ENCODE measurements at regions not wholly inside any gene's neighbourhood (a gene's known extent, or its start where the extent isn't known, plus 50 kb on each side); places are given as distances from the start of the nearest gene placed in this dataset.

DNA sequence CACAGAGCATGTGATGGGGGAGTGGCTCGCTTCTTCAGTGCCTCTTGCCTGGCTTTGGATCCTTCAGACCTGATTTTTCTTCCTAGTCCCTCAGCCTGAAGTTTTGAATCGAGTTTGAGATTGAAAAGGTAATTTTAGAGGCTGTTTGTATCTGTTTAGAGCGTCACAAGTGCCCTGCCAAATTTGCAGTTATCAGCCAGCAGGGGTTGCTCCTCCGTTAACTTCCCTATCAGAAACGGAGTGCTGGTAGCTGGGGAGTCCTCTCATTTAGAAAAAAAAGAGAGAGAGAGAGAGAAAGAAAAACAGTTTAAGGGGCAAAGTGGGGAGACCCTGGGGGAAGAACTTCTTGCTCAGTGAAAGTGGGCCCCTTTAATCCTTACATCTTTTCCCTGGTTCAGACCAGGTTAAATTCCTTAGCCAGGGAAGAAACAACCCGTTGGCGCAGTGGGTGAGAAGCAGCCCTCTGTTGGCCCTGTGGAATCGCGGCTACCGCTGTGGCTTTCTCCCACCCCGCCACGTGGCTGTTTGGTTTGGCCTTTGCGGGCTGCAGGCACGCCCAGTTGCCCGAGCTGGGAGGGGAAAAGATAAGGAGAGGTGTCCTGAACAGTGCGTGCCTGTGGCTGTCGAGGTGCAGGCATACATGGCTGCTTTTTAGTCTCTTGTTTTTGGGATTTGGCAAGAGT is 576.7 kb upstream of the ACO1 start:
- Histone ChIP-seq H3K27ac (ENCODE audit: low read depth, low read length, poor library complexity, severe bottlenecking) (no peak overlapping the region), H3K9me2 (ENCODE audit: low read depth, low read length) (no peaks in the 10 kb centered on the region), H3F3A (ENCODE audit: insufficient read depth, low read length) (no peaks in the 10 kb centered on the region), H3K27me3 (ENCODE audit: insufficient read depth, low read length) (no peaks in the 10 kb centered on the region), H3K9ac (ENCODE audit: low read length) (no peak overlapping the region), H2AFZ (ENCODE audit: low read length) (no peak overlapping the region), H3K4me3 (ENCODE audit: low read depth, low read length, poor library complexity, severe bottlenecking) (no peak overlapping the region), H4K20me1 (ENCODE audit: insufficient read depth, low read length) (no peaks in the 10 kb centered on the region), H3K79me2 (ENCODE audit: insufficient read depth, low read length) (no peaks in the 10 kb centered on the region), H3K4me2 (ENCODE audit: low read length) (no peak overlapping the region), H3K36me3 (ENCODE audit: insufficient read depth, low read length) (no peaks in the 10 kb centered on the region), H3K9me3 (ENCODE audit: low read length) (no peaks in the 10 kb centered on the region), H3K4me1 (ENCODE audit: insufficient read depth, low read length, severe bottlenecking) (no peaks in the 10 kb centered on the region)
- TF ChIP-seq, protein P1, sequence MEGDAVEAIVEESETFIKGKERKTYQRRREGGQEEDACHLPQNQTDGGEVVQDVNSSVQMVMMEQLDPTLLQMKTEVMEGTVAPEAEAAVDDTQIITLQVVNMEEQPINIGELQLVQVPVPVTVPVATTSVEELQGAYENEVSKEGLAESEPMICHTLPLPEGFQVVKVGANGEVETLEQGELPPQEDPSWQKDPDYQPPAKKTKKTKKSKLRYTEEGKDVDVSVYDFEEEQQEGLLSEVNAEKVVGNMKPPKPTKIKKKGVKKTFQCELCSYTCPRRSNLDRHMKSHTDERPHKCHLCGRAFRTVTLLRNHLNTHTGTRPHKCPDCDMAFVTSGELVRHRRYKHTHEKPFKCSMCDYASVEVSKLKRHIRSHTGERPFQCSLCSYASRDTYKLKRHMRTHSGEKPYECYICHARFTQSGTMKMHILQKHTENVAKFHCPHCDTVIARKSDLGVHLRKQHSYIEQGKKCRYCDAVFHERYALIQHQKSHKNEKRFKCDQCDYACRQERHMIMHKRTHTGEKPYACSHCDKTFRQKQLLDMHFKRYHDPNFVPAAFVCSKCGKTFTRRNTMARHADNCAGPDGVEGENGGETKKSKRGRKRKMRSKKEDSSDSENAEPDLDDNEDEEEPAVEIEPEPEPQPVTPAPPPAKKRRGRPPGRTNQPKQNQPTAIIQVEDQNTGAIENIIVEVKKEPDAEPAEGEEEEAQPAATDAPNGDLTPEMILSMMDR (IDR thresholded peaks at IDR 0.05; ENCODE audit: low read length) = peak; percentile 39; the same call in 1 of the 2 replicates
- no peak for TF ChIP-seq EZH2 (IDR thresholded peaks at IDR 0.05; ENCODE audit: borderline replicate concordance, low read length)

DNA sequence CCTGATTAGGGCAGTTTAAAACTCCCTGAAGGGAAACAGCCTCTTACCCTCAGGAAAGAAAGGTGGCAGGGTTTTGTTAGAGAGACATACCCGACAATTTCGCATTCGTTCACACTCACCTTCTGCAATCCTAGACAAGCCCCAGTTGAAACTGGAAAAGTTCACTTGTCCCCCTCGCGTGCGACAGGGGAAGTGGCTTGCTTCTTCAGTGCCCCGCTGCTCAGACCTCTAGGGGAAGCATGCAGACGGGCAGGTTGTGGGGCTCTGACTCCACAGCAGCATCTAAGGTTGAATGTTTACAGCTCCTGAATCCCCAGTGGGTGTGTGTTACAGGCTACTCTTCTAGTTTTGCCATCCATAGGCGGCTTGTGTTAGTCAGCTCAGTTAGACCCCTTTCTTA is 575.7 kb upstream of the ACO1 start:
- Histone ChIP-seq H3K36me3 (ENCODE audit: insufficient read depth, low read length) (no peaks in the 10 kb centered on the region), H3K27ac (ENCODE audit: low read depth, low read length, poor library complexity, severe bottlenecking) (no peak overlapping the region), H3K9ac (ENCODE audit: low read length) (no peak overlapping the region), H3K79me2 (ENCODE audit: insufficient read depth, low read length) (no peaks in the 10 kb centered on the region), H3K27me3 (ENCODE audit: insufficient read depth, low read length) (no peaks in the 10 kb centered on the region), H4K20me1 (ENCODE audit: insufficient read depth, low read length) (no peaks in the 10 kb centered on the region), H3K9me2 (ENCODE audit: low read depth, low read length) (no peaks in the 10 kb centered on the region), H2AFZ (ENCODE audit: low read length) (no peak overlapping the region), H3F3A (ENCODE audit: insufficient read depth, low read length) (no peaks in the 10 kb centered on the region), H3K4me1 (ENCODE audit: insufficient read depth, low read length, severe bottlenecking) (no peaks in the 10 kb centered on the region), H3K9me3 (ENCODE audit: low read length) (no peaks in the 10 kb centered on the region), H3K4me2 (ENCODE audit: low read length) (no peak overlapping the region), H3K4me3 (ENCODE audit: low read depth, low read length, poor library complexity, severe bottlenecking) (no peak overlapping the region)
- TF ChIP-seq EZH2 (IDR thresholded peaks at IDR 0.05; ENCODE audit: borderline replicate concordance, low read length) = no peak
- TF ChIP-seq, protein P1 (IDR thresholded peaks at IDR 0.05; ENCODE audit: low read length) = no peak

DNA sequence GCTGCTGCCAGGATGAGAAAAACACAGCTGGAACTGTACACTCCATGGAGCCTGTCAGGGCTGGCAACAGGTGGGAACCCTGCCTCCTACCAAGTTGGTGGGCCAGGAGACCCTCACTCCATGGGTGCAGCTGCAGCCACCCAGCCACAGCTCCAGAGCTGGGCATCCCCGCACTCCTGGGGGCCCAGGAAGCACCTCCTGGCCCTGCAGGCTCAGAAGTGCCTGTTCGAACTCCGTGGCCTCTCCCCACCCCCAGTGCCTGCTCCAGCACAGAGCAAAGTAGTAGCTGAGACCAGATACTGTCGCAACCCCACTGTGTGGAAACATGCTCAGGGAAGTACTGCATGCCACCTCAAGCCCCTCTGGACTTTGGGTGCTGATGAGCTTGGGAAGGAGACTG is 564.0 kb upstream of the ACO1 start:
- Histone ChIP-seq H2AFZ (ENCODE audit: low read length) (no peak overlapping the region), H3K9me3 (ENCODE audit: low read length) (no peaks in the 10 kb centered on the region), H3K9me2 (ENCODE audit: low read depth, low read length) (no peaks in the 10 kb centered on the region), H3K27me3 (ENCODE audit: insufficient read depth, low read length) (no peaks in the 10 kb centered on the region), H4K20me1 (ENCODE audit: insufficient read depth, low read length) (no peaks in the 10 kb centered on the region), H3K36me3 (ENCODE audit: insufficient read depth, low read length) (no peaks in the 10 kb centered on the region), H3K4me3 (ENCODE audit: low read depth, low read length, poor library complexity, severe bottlenecking) (no peak overlapping the region), H3K9ac (ENCODE audit: low read length) (no peak overlapping the region), H3K4me1 (ENCODE audit: insufficient read depth, low read length, severe bottlenecking) (no peaks in the 10 kb centered on the region), H3K4me2 (ENCODE audit: low read length) (no peak overlapping the region), H3F3A (ENCODE audit: insufficient read depth, low read length) (no peaks in the 10 kb centered on the region), H3K27ac (ENCODE audit: low read depth, low read length, poor library complexity, severe bottlenecking) (no peak overlapping the region), H3K79me2 (ENCODE audit: insufficient read depth, low read length) (no peaks in the 10 kb centered on the region)
- no peak for TF ChIP-seq EZH2 (IDR thresholded peaks at IDR 0.05; ENCODE audit: borderline replicate concordance, low read length)
- TF ChIP-seq, protein P1 (IDR thresholded peaks at IDR 0.05; ENCODE audit: low read length) = no peak
